ENCODE measurements at regions not wholly inside any gene's neighbourhood (a gene's known extent, or its start where the extent isn't known, plus 50 kb on each side); places are given as distances from the start of the nearest gene placed in this dataset.

GRCh38 chr5:163642904-163643303 lies 137.5 kb downstream of the MAT2B start:
- FAIRE-seq (no peak), DNase-seq (ENCODE audit: insufficient read length, low spot score) (no peak)
- no peak for TF ChIP-seq POLR2A (IDR thresholded peaks at IDR 0.05; ENCODE audit: low read depth, low read length)

- DNase-seq (ENCODE audit: insufficient read length, low spot score) (no peak), FAIRE-seq (no peak)
- no peak for TF ChIP-seq POLR2A (IDR thresholded peaks at IDR 0.05; ENCODE audit: low read depth, low read length)
Measured at GRCh38 chr5:163645421-163646416, 140.3 kb downstream of the MAT2B start.

GRCh38 chr5:163649514-163649913 lies 144.1 kb downstream of the MAT2B start:
- TF ChIP-seq POLR2A (IDR thresholded peaks at IDR 0.05; ENCODE audit: low read depth, low read length) = no peak
- FAIRE-seq (no peak), DNase-seq (ENCODE audit: insufficient read length, low spot score) (no peak)

GRCh38 chr5:163653526-163653925 lies 148.1 kb downstream of the MAT2B start:
- TF ChIP-seq POLR2A (IDR thresholded peaks at IDR 0.05; ENCODE audit: low read depth, low read length) = no peak
- DNase-seq (ENCODE audit: insufficient read length, low spot score) = no peak
- FAIRE-seq = no peak

- no peak for TF ChIP-seq POLR2A (IDR thresholded peaks at IDR 0.05; ENCODE audit: low read depth, low read length)
- FAIRE-seq = no peak
- DNase-seq (ENCODE audit: insufficient read length, low spot score) = no peak
Measured at GRCh38 chr5:163658702-163659567, 153.5 kb downstream of the MAT2B start.

GRCh38 chr5:163659568-163659902 lies 154.1 kb downstream of the MAT2B start:
- TF ChIP-seq POLR2A (IDR thresholded peaks at IDR 0.05; ENCODE audit: low read depth, low read length) = no peak
- no peak for DNase-seq (ENCODE audit: insufficient read length, low spot score)
- FAIRE-seq = no peak

- no peak for FAIRE-seq
- TF ChIP-seq POLR2A (IDR thresholded peaks at IDR 0.05; ENCODE audit: low read depth, low read length) = no peak
- DNase-seq (ENCODE audit: insufficient read length, low spot score) = no peak
Measured at GRCh38 chr5:163660486-163660885, 155.1 kb downstream of the MAT2B start.

GRCh38 chr5:163661360-163661759 lies 155.9 kb downstream of the MAT2B start:
- no peak for TF ChIP-seq POLR2A (IDR thresholded peaks at IDR 0.05; ENCODE audit: low read depth, low read length)
- FAIRE-seq = no peak
- no peak for DNase-seq (ENCODE audit: insufficient read length, low spot score)

GRCh38 chr5:163670036-163670435 lies 164.6 kb downstream of the MAT2B start:
- FAIRE-seq = no peak
- TF ChIP-seq POLR2A (IDR thresholded peaks at IDR 0.05; ENCODE audit: low read depth, low read length) = no peak
- DNase-seq (ENCODE audit: insufficient read length, low spot score) = no peak

GRCh38 chr5:163677092-163677491 lies 171.7 kb downstream of the MAT2B start:
- no peak for TF ChIP-seq POLR2A (IDR thresholded peaks at IDR 0.05; ENCODE audit: low read depth, low read length)
- DNase-seq (ENCODE audit: insufficient read length, low spot score) (no peak), FAIRE-seq (no peak)

- DNase-seq (ENCODE audit: insufficient read length, low spot score) (no peak), FAIRE-seq (no peak)
- no peak for TF ChIP-seq POLR2A (IDR thresholded peaks at IDR 0.05; ENCODE audit: low read depth, low read length)
Measured at GRCh38 chr5:163682234-163682633, 176.8 kb downstream of the MAT2B start.

- no peak for FAIRE-seq
- no peak for TF ChIP-seq POLR2A (IDR thresholded peaks at IDR 0.05; ENCODE audit: low read depth, low read length)
- DNase-seq (ENCODE audit: insufficient read length, low spot score) = no peak
Measured at GRCh38 chr5:163687414-163687813, 182.0 kb downstream of the MAT2B start.

GRCh38 chr5:163692091-163692490 lies 186.7 kb downstream of the MAT2B start:
- FAIRE-seq (no peak), DNase-seq (ENCODE audit: insufficient read length, low spot score) (no peak)
- TF ChIP-seq POLR2A (IDR thresholded peaks at IDR 0.05; ENCODE audit: low read depth, low read length) = no peak

GRCh38 chr5:163695830-163696578 lies 190.6 kb downstream of the MAT2B start:
- DNase-seq (ENCODE audit: insufficient read length, low spot score) (peak; percentile 11), FAIRE-seq (peak; percentile 68)
- no peak for TF ChIP-seq POLR2A (IDR thresholded peaks at IDR 0.05; ENCODE audit: low read depth, low read length)

Data from H54 (cell line).